Neural cell (in vitro differentiated cells): ENCODE measurements at regions not wholly inside any gene's neighbourhood (a gene's known extent, or its start where the extent isn't known, plus 50 kb on each side); places are given as distances from the start of the nearest gene placed in this dataset.

ENCODE experiments used
- H2AFZ ChIP-seq: fragments of 200-600, 300-800 bp; sonication (generic), shearing (Covaris generic); 2 replicates; pipeline ENCODE4 v1.6.0; 2014; ENCODE audit warnings: low read depth, mild to moderate bottlenecking, antibody characterized with exemption, low read length, moderate library complexity
- H3F3A ChIP-seq: fragments of 200-600 bp; shearing (Covaris generic); 2 replicates; pipeline ENCODE4 v1.6.1; 2016; ENCODE audit warnings: mild to moderate bottlenecking, moderate library complexity, mixed read lengths, antibody characterized with exemption, low read length; ENCODE audit not compliant: insufficient read depth, poor library complexity, severe bottlenecking
- H3K27ac ChIP-seq: fragments of 200-600, 300-800 bp; sonication (generic), shearing (Covaris generic); 2 replicates; pipeline ENCODE4 v1.5.1; 2014; ENCODE audit warnings: mild to moderate bottlenecking, low read length, moderate library complexity
- H3K27me3 ChIP-seq: fragments of 300-800, 200-600 bp; sonication (generic), shearing (Covaris generic); 2 replicates; pipeline ENCODE4 v1.6.0; 2014; ENCODE audit warnings: mild to moderate bottlenecking, low read depth, low read length, moderate library complexity; ENCODE audit not compliant: insufficient read depth
- H3K36me3 ChIP-seq: fragments of 300-800, 200-600 bp; sonication (generic), shearing (Covaris generic); 2 replicates; pipeline ENCODE4 v1.5.1; 2014; ENCODE audit warnings: mild to moderate bottlenecking, antibody characterized with exemption, low read length, moderate library complexity; ENCODE audit not compliant: insufficient read depth
- H3K4me2 ChIP-seq: fragments of 300-800, 200-600 bp; sonication (generic), shearing (Covaris generic); 2 replicates; pipeline ENCODE4 v1.6.0; 2014; ENCODE audit warnings: mild to moderate bottlenecking, low read length
- H3K4me3 ChIP-seq: fragments of 300-800, 200-600 bp; sonication (generic), shearing (Covaris generic); 2 replicates; pipeline ENCODE4 v1.5.1; 2014; ENCODE audit warnings: mild to moderate bottlenecking, low read length, moderate library complexity
- H3K79me2 ChIP-seq: fragments of 200-600 bp; shearing (Covaris generic); replicated peaks from 2 replicates; pipeline ENCODE4 v1.6.0; 2014; ENCODE audit warnings: mild to moderate bottlenecking, low read length, moderate library complexity; ENCODE audit not compliant: insufficient read depth
- H3K9ac ChIP-seq: fragments of 300-800, 200-600 bp; sonication (generic), shearing (Covaris generic); 2 replicates; pipeline ENCODE4 v1.6.1; 2016; ENCODE audit warnings: mild to moderate bottlenecking, low read length, mixed read lengths
- H3K9me2 ChIP-seq: fragments of 200-600 bp; shearing (Covaris generic); 2 replicates; pipeline ENCODE4 v1.6.1; 2016; ENCODE audit warnings: mild to moderate bottlenecking, low read length, mixed read lengths; ENCODE audit not compliant: insufficient read depth
- H3K9me3 ChIP-seq: fragments of 200-600, 300-800 bp; sonication (generic), shearing (Covaris generic); 2 replicates; pipeline ENCODE4 v1.6.1; 2016; ENCODE audit warnings: mild to moderate bottlenecking, mixed run types, low read length, moderate library complexity, mixed read lengths
- H4K20me1 ChIP-seq: fragments of 200-600 bp; shearing (Covaris generic); 2 replicates; pipeline ENCODE4 v1.6.1; 2016; ENCODE audit warnings: mild to moderate bottlenecking, mixed run types; ENCODE audit not compliant: insufficient read depth
- CTCF ChIP-seq: fragments of 450-650 bp; IDR thresholded peaks from 2 replicates; pipeline ENCODE4 v1.5.1; 2014; ENCODE audit warnings: antibody characterized with exemption, mild to moderate bottlenecking, moderate library complexity; ENCODE audit not compliant: poor library complexity, severe bottlenecking
- EP300 ChIP-seq: fragments of 450-650 bp; conservative IDR thresholded peaks from 2 replicates; pipeline ENCODE4 v1.6.1; 2014; ENCODE audit warnings: antibody characterized with exemption, mild to moderate bottlenecking, moderate library complexity; ENCODE audit not compliant: poor library complexity, severe bottlenecking
- EZH2 ChIP-seq: fragments of 200-600, 300-800 bp; shearing (Covaris generic), sonication (generic); IDR thresholded peaks from 2 replicates; pipeline ENCODE4 v1.6.1; 2014; ENCODE audit warnings: antibody characterized with exemption, low read length, borderline replicate concordance, mild to moderate bottlenecking; ENCODE audit not compliant: insufficient read depth, poor library complexity, severe bottlenecking
- MXI1 ChIP-seq: fragments of 450-650 bp; conservative IDR thresholded peaks from 2 replicates; pipeline ENCODE4 v1.6.1; 2014; ENCODE audit warnings: antibody characterized with exemption, mild to moderate bottlenecking; ENCODE audit not compliant: poor library complexity, severe bottlenecking
- POLR2AphosphoS5 ChIP-seq: IDR thresholded peaks from 2 replicates; pipeline ENCODE4 v1.6.1; 2012
- RAD21 ChIP-seq: fragments of 450-650 bp; conservative IDR thresholded peaks from 2 replicates; pipeline ENCODE4 v1.6.1; 2014; ENCODE audit warnings: antibody characterized with exemption, mild to moderate bottlenecking, moderate library complexity
- REST ChIP-seq: IDR thresholded peaks from 2 replicates; pipeline ENCODE4 v1.6.1; 2012; ENCODE audit warnings: borderline replicate concordance
- SMC3 ChIP-seq: fragments of 450-650 bp; conservative IDR thresholded peaks from 2 replicates; pipeline ENCODE4 v1.6.1; 2014; ENCODE audit warnings: antibody characterized with exemption, mild to moderate bottlenecking, moderate library complexity; ENCODE audit not compliant: poor library complexity
- TAF1 ChIP-seq: IDR thresholded peaks from 2 replicates; pipeline ENCODE4 v1.6.1; 2012; ENCODE audit warnings: low read depth

- H3K4me3 ChIP-seq: no peak overlapping the region
- no peaks in the 10 kb centered on the region for H3K79me2 ChIP-seq
- H3K27me3 ChIP-seq: no peaks in the 10 kb centered on the region
- H3K4me2 ChIP-seq: no peak overlapping the region
- H3F3A ChIP-seq: no peaks in the 10 kb centered on the region
- no peak overlapping the region for H3K9ac ChIP-seq
- TF ChIP-seq REST: no peak
- TF ChIP-seq SMC3: no peak
- no peak for TF ChIP-seq CTCF
- no peaks in the 10 kb centered on the region for H4K20me1 ChIP-seq
- no peaks in the 10 kb centered on the region for H3K9me3 ChIP-seq
- H2AFZ ChIP-seq: no peak overlapping the region
- no peaks in the 10 kb centered on the region for H3K36me3 ChIP-seq
- H3K27ac ChIP-seq: no peak overlapping the region
- H3K9me2 ChIP-seq: no peaks in the 10 kb centered on the region
Measured at GRCh38 chr4:43550981-43551627, 658.6 kb downstream of the GRXCR1 start.

- no peaks in the 10 kb centered on the region for H3K36me3 ChIP-seq
- no peaks in the 10 kb centered on the region for H3K27me3 ChIP-seq
- H3F3A ChIP-seq: no peaks in the 10 kb centered on the region
- no peaks in the 10 kb centered on the region for H3K79me2 ChIP-seq
- TF ChIP-seq POLR2AphosphoS5: no peak
- no peak for TF ChIP-seq MXI1
- no peak for TF ChIP-seq SMC3
- TF ChIP-seq CTCF: no peak
- TF ChIP-seq RAD21: no peak
- no peak for TF ChIP-seq EZH2
- TF ChIP-seq REST: no peak
- no peak for TF ChIP-seq TAF1
- no peak for TF ChIP-seq EP300
- no peak overlapping the region for H3K4me2 ChIP-seq
- H3K9ac ChIP-seq: no peak overlapping the region
- no peak overlapping the region for H2AFZ ChIP-seq
- no peak overlapping the region for H3K27ac ChIP-seq
- H4K20me1 ChIP-seq: no peaks in the 10 kb centered on the region
- no peaks in the 10 kb centered on the region for H3K9me2 ChIP-seq
- no peak overlapping the region for H3K4me3 ChIP-seq
- H3K9me3 ChIP-seq: no peaks in the 10 kb centered on the region
Measured at GRCh38 chr4:43556262-43556661, 663.7 kb downstream of the GRXCR1 start.
